ENCODE measurements at regions not wholly inside any gene's neighbourhood (a gene's known extent, or its start where the extent isn't known, plus 50 kb on each side); places are given as distances from the start of the nearest gene placed in this dataset.

DNA sequence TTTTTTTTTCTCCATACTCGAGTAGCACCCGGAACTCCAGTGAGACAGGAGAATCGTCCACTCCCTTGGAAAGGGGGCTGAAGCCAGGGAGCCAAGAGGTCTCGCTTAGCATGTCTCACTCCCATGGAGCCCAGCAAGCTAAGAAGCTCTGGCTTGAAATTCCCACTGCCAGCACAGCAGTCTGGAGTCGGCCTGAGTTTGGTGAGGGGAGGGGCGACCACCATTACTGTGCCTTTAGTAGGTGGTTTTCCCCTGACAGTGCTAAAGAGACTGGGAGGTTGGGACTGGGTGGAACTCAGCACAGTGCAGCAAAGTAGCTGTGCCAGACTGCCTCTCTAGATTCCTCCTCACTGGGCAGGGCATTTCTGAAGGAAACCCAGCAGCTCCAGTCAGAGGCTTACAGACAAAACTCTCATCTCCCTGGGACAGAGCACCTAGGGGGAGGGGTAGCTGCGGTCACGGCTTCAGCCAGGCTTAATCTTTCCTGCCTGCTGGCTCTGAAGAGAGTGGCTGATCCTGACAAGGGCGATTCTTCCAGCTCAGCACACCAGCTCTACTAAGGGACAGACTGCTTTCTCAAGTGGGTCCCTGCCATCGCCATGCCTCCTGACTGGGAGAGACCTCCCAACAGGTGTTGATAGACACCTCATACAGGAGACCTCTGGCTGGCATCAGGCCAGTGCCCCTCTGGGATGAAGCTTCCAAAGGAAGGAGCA, 414.5 kb upstream of the ZNF608 start:
- no peak for TF ChIP-seq GATA3 (IDR thresholded peaks at IDR 0.05; ENCODE audit: low read depth, low read length)
- TF ChIP-seq GATA2 (IDR thresholded peaks at IDR 0.05; ENCODE audit: low read depth, low read length), result no peak

Data from SH-SY5Y (cell line).